Suprapubic skin (tissue), 4 donors: ENCODE measurements at regions not wholly inside any gene's neighbourhood (a gene's known extent, or its start where the extent isn't known, plus 50 kb on each side); places are given as distances from the start of the nearest gene placed in this dataset.

Experiments used
- DNase-seq, 2 donors: peaks; one replicate each; pipeline ENCODE4 v3.0.0-alpha.2; 2019; ENCODE audit warnings: low spot score in 2 of 2
- H3K27ac ChIP-seq: fragments of 200-600 bp; sonication (generic); one replicate; pipeline ENCODE4 v1.5.1; 2019
- H3K27me3 ChIP-seq: fragments of 200-600 bp; sonication (generic); one replicate; pipeline ENCODE4 v1.5.1; 2019
- H3K36me3 ChIP-seq: fragments of 200-600 bp; sonication (generic); one replicate; pipeline ENCODE4 v1.5.1; 2019
- H3K4me1 ChIP-seq: fragments of 200-600 bp; sonication (generic); one replicate; pipeline ENCODE4 v1.5.1; 2019
- H3K4me3 ChIP-seq: fragments of 200-600 bp; sonication (generic); one replicate; pipeline ENCODE4 v1.5.1; 2019; ENCODE audit warnings: mild to moderate bottlenecking
- H3K9me3 ChIP-seq: fragments of 200-600 bp; sonication (generic); one replicate; pipeline ENCODE4 v1.5.1; 2019
- CTCF ChIP-seq, 2 donors: fragments of 200-600 bp in 1 of 2; fragments of 450-650 bp in 1 of 2; sonication (generic) in 1 of 2; IDR thresholded peaks; one replicate each; pipeline ENCODE4 v1.5.1; 2016 to 2019; ENCODE audit warnings: antibody characterized with exemption in 2 of 2, mild to moderate bottlenecking in 1 of 2, moderate library complexity in 1 of 2
- EP300 ChIP-seq: sonication (generic); formaldehyde crosslinking; IDR thresholded peaks from one replicate; pipeline ENCODE4 v1.6.1; 2017; ENCODE audit warnings: antibody characterized with exemption
- POLR2A ChIP-seq, 2 donors: fragments of 450-650 bp; IDR thresholded peaks; one replicate each; pipeline ENCODE4 v1.6.1; 2017; ENCODE audit warnings: antibody characterized with exemption in 2 of 2, mild to moderate bottlenecking in 2 of 2, moderate library complexity in 2 of 2
- POLR2AphosphoS5 ChIP-seq, 3 donors: sonication (generic); formaldehyde crosslinking; IDR thresholded peaks; one replicate each; pipeline ENCODE4 v1.6.1; 2017; ENCODE audit warnings: antibody characterized with exemption in 3 of 3
- WGBS: methylation state at CpG from one replicate; pipeline ENCODE4 v1.1.5; 2018; 5-methylcytosine and 5-hydroxymethylcytosine counted together

- Histone ChIP-seq H3K27me3 (no peaks in the 10 kb centered on the region), H3K4me1 (no peaks in the 10 kb centered on the region), H3K9me3 (no peaks in the 10 kb centered on the region), H3K27ac (no peak overlapping the region), H3K4me3 (no peak overlapping the region), H3K36me3 (no peaks in the 10 kb centered on the region)
- TF ChIP-seq EP300 (no peak), POLR2AphosphoS5 (IDR thresholded peaks at IDR 0.05) (no peak), POLR2A (IDR thresholded peaks at IDR 0.05) (no peak), CTCF (IDR thresholded peaks at IDR 0.05) (no peak)
- WGBS: 88% methylated on average over 2 of the region's 2 CpGs
- DNase-seq: no peak
Observed at GRCh38 chr20:2227861-2228260, 67.9 kb upstream of the TGM3 start.

- TF ChIP-seq POLR2AphosphoS5 (IDR thresholded peaks at IDR 0.05): no peak
- Histone ChIP-seq H3K9me3 (no peaks in the 10 kb centered on the region), H3K27ac (no peak overlapping the region), H3K4me3 (no peak overlapping the region), H3K4me1 (no peaks in the 10 kb centered on the region), H3K27me3 (no peaks in the 10 kb centered on the region), H3K36me3 (no peaks in the 10 kb centered on the region)
- no peak for DNase-seq
- WGBS: 71% methylated on average over 5 of the region's 5 CpGs
Observed at GRCh38 chr20:2228926-2229325, 66.9 kb upstream of the TGM3 start.

- no peak for DNase-seq
- TF ChIP-seq POLR2A (IDR thresholded peaks at IDR 0.05) (no peak), CTCF (IDR thresholded peaks at IDR 0.05) (no peak), EP300 (no peak), POLR2AphosphoS5 (IDR thresholded peaks at IDR 0.05) (no peak)
- H3K27ac ChIP-seq: no peak overlapping the region
- no peaks in the 10 kb centered on the region for H3K9me3 ChIP-seq
- H3K27me3 ChIP-seq: no peaks in the 10 kb centered on the region
- H3K4me3 ChIP-seq: no peak overlapping the region
- no peaks in the 10 kb centered on the region for H3K36me3 ChIP-seq
- 86% methylated on average over 8 of the region's 8 CpGs for WGBS
- H3K4me1 ChIP-seq: no peaks in the 10 kb centered on the region
Observed at GRCh38 chr20:2230726-2231488, 64.9 kb upstream of the TGM3 start.

- Histone ChIP-seq H3K4me1 (peaks cover 4% of the 10 kb centered on the region), H3K9me3 (no peaks in the 10 kb centered on the region), H3K4me3 (no peak overlapping the region), H3K36me3 (no peaks in the 10 kb centered on the region), H3K27ac (no peak overlapping the region), H3K27me3 (no peaks in the 10 kb centered on the region)
- 94% methylated on average over 7 of the region's 7 CpGs for whole genome bisulfite sequencing
- no peak for TF ChIP-seq CTCF (IDR thresholded peaks at IDR 0.05)
- TF ChIP-seq POLR2A (IDR thresholded peaks at IDR 0.05): no peak
- no peak for TF ChIP-seq EP300
- TF ChIP-seq POLR2AphosphoS5 (IDR thresholded peaks at IDR 0.05): no peak
- no peak for DNase-seq
Observed at GRCh38 chr20:2231701-2232100, 64.1 kb upstream of the TGM3 start.

- 64% methylated on average over 5 of the region's 5 CpGs for WGBS
- Histone ChIP-seq H3K4me3 (no peak overlapping the region), H3K36me3 (no peaks in the 10 kb centered on the region), H3K4me1 (peaks cover 19% of the 10 kb centered on the region), H3K9me3 (no peaks in the 10 kb centered on the region), H3K27ac (no peak overlapping the region), H3K27me3 (no peaks in the 10 kb centered on the region)
- TF ChIP-seq CTCF (IDR thresholded peaks at IDR 0.05): no peak
- no peak for TF ChIP-seq EP300
- TF ChIP-seq POLR2A (IDR thresholded peaks at IDR 0.05): no peak
- TF ChIP-seq POLR2AphosphoS5 (IDR thresholded peaks at IDR 0.05): no peak
- no peak for DNase-seq
Observed at GRCh38 chr20:2234598-2235191, 61.1 kb upstream of the TGM3 start.
